ENCODE measurements at regions not wholly inside any gene's neighbourhood (a gene's known extent, or its start where the extent isn't known, plus 50 kb on each side); places are given as distances from the start of the nearest gene placed in this dataset.

- Histone ChIP-seq H4K20me1 (ENCODE audit: insufficient read depth, low read length) (no peaks in the 10 kb centered on the region), H3K9ac (ENCODE audit: insufficient read depth, low read depth, low read length) (no peak overlapping the region), H3K36me3 (replicated peaks in 1 of 2; ENCODE audit: control insufficient read depth in 1 of 2, insufficient read depth in 2 of 2, low read length in 2 of 2) (no peaks in the 10 kb centered on the region), H3K4me1 (ENCODE audit: insufficient read depth, low read length) (no peaks in the 10 kb centered on the region), H3K4me3 (replicated peaks in 1 of 3; ENCODE audit: insufficient read depth in 1 of 3, low read depth in 2 of 3, low read length in 3 of 3) (no peak overlapping the region), H2AFZ (ENCODE audit: low read length) (no peak overlapping the region), H3K9me3 (ENCODE audit: low read length) (no peaks in the 10 kb centered on the region), H3K27ac (ENCODE audit: extremely low read length, insufficient read depth, low read length) (no peak overlapping the region), H3K79me2 (ENCODE audit: insufficient read depth, low read length) (no peaks in the 10 kb centered on the region), H3K27me3 (ENCODE audit: control insufficient read depth in 1 of 2, insufficient read depth in 2 of 2, low read length in 2 of 2) (peaks cover 0 to 3% of the 10 kb centered on the region in 2 experiments; a peak in 1 of 5 replicates), H3K4me2 (ENCODE audit: low read depth, low read length) (no peak overlapping the region)
- CTCF ChIA-PET (ENCODE audit: low intra/inter-chr PET ratio, low total read pairs) = no interaction called here
- in situ Hi-C loops (cut with HindIII; ENCODE audit: extremely low pct_ligation_motif_present, low pct_unique_long_range_greater_than_20kb) (no loop called here), intact Hi-C loops (cut with micrococcal nuclease; ENCODE audit: unreplicated experiment) (no loop called here)
- DNase-seq (ENCODE audit: low spot score) = no peak
- no TSS peak for BruUV-seq (replicated peaks)
- 4% methylated on average over 3 of the region's 8 CpGs for WGBS (ENCODE audit: low lambda C conversion rate)
- POLR2A ChIA-PET = no interaction called here
- no peak for ATAC-seq
- TF ChIP-seq ZNF562 (CRISPR knock-in tag; IDR thresholded peaks at IDR 0.05; ENCODE audit: borderline replicate concordance) = no peak
- TF ChIP-seq ESRRA (CRISPR knock-in tag; IDR thresholded peaks at IDR 0.05; ENCODE audit: low read depth) = no peak
- no peak for TF ChIP-seq ELF3 (CRISPR knock-in tag; IDR thresholded peaks at IDR 0.05)
- TF ChIP-seq, protein P1, sequence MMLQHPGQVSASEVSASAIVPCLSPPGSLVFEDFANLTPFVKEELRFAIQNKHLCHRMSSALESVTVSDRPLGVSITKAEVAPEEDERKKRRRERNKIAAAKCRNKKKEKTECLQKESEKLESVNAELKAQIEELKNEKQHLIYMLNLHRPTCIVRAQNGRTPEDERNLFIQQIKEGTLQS (CRISPR knock-in tag; IDR thresholded peaks at IDR 0.05) = no peak
- no peak for TF ChIP-seq RAD51 (IDR thresholded peaks at IDR 0.05; ENCODE audit: borderline replicate concordance)
- TF ChIP-seq, protein P2, sequence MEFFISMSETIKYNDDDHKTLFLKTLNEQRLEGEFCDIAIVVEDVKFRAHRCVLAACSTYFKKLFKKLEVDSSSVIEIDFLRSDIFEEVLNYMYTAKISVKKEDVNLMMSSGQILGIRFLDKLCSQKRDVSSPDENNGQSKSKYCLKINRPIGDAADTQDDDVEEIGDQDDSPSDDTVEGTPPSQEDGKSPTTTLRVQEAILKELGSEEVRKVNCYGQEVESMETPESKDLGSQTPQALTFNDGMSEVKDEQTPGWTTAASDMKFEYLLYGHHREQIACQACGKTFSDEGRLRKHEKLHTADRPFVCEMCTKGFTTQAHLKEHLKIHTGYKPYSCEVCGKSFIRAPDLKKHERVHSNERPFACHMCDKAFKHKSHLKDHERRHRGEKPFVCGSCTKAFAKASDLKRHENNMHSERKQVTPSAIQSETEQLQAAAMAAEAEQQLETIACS (CRISPR knock-in tag; IDR thresholded peaks at IDR 0.05) = no peak
- TF ChIP-seq HNRNPUL1 (IDR thresholded peaks at IDR 0.05; ENCODE audit: low read depth, low read length) = no peak
- no peak for TF ChIP-seq FOXA1 (IDR thresholded peaks at IDR 0.05)
- TF ChIP-seq FOXA1 (CRISPR knock-in tag; IDR thresholded peaks at IDR 0.05) = no peak
- no peak for TF ChIP-seq ZNF138 (CRISPR knock-in tag; IDR thresholded peaks at IDR 0.05; ENCODE audit: low read depth)
- TF ChIP-seq FOSL1 (CRISPR knock-in tag; IDR thresholded peaks at IDR 0.05; ENCODE audit: borderline replicate concordance) = no peak
- no peak for TF ChIP-seq NKX3-1 (CRISPR knock-in tag; IDR thresholded peaks at IDR 0.05)
- no peak for TF ChIP-seq NR1H2 (CRISPR knock-in tag; IDR thresholded peaks at IDR 0.05; ENCODE audit: borderline replicate concordance, low read depth)
- peak; percentile 86 for TF ChIP-seq ATF7 (IDR thresholded peaks at IDR 0.05)
- no peak for TF ChIP-seq ATF7 (CRISPR knock-in tag; IDR thresholded peaks at IDR 0.05)
- TF ChIP-seq CREB1 (IDR thresholded peaks at IDR 0.05) = peak; percentile 26; the same call in 1 of the 2 replicates
- no peak for TF ChIP-seq CREB1 (CRISPR knock-in tag; IDR thresholded peaks at IDR 0.05)
- no peak for TF ChIP-seq CENPX (CRISPR knock-in tag; IDR thresholded peaks at IDR 0.05)
- TF ChIP-seq ZFY (CRISPR knock-in tag; IDR thresholded peaks at IDR 0.05) = no peak
- no peak for TF ChIP-seq ZKSCAN8 (CRISPR knock-in tag; IDR thresholded peaks at IDR 0.05; ENCODE audit: borderline replicate concordance)
- TF ChIP-seq ZNF12 (CRISPR knock-in tag; IDR thresholded peaks at IDR 0.05) = no peak
- FAIRE-seq = no peak
Measured at GRCh38 chr1:30125021-30125820, 598.2 kb downstream of the MATN1 start.
